Neural progenitor cell (in vitro differentiated cells): ENCODE measurements at regions not wholly inside any gene's neighbourhood (a gene's known extent, or its start where the extent isn't known, plus 50 kb on each side); places are given as distances from the start of the nearest gene placed in this dataset.

Experiments
- DNase-seq: peaks from one replicate; pipeline ENCODE4 v3.0.0-alpha.2; 2016; ENCODE audit warnings: low spot score
- H2AFZ ChIP-seq: fragments of 200-600 bp; sonication (generic); replicated peaks from 2 replicates; pipeline ENCODE4 v1.6.1; 2016; ENCODE audit warnings: antibody characterized with exemption
- H3F3A ChIP-seq: fragments of 200-600 bp; sonication (generic); 2 replicates; pipeline ENCODE4 v1.6.1; 2016; ENCODE audit warnings: antibody characterized with exemption, low read depth
- H3K27ac ChIP-seq: fragments of 200-600 bp; sonication (generic); 2 replicates; pipeline ENCODE4 v1.5.1; 2016; ENCODE audit warnings: mild to moderate bottlenecking
- H3K27me3 ChIP-seq: fragments of 200-600 bp; sonication (generic); 2 replicates; pipeline ENCODE4 v1.6.1; 2016; ENCODE audit warnings: mild to moderate bottlenecking, moderate library complexity
- H3K36me3 ChIP-seq: fragments of 200-600 bp; sonication (generic); 2 replicates; pipeline ENCODE4 v1.5.1; 2016
- H3K4me1 ChIP-seq: fragments of 200-600 bp; sonication (generic); 2 replicates; pipeline ENCODE4 v1.6.1; 2016; ENCODE audit warnings: mixed run types
- H3K4me2 ChIP-seq: fragments of 200-600 bp; sonication (generic); 2 replicates; pipeline ENCODE4 v1.6.1; 2016
- H3K4me3 ChIP-seq: fragments of 200-600 bp; sonication (generic); 2 replicates; pipeline ENCODE4 v1.5.1; 2016
- H3K79me2 ChIP-seq: fragments of 200-600 bp; sonication (generic); 2 replicates; pipeline ENCODE4 v1.6.1; 2016; ENCODE audit warnings: low read depth
- H3K9ac ChIP-seq: fragments of 200-600 bp; sonication (generic); 2 replicates; pipeline ENCODE4 v1.6.1; 2016
- H3K9me3 ChIP-seq: fragments of 200-600 bp; sonication (generic); 2 replicates; pipeline ENCODE4 v1.5.1; 2016; ENCODE audit warnings: low read depth
- H4K20me1 ChIP-seq: fragments of 200-600 bp; sonication (generic); 2 replicates; pipeline ENCODE4 v1.6.1; 2016; ENCODE audit warnings: low read depth
- H3K27ac Mint-ChIP-seq: 3 replicates; pipeline ENCODE4 v1.8.0; 2021; ENCODE audit warnings: mixed read lengths
- H3K27me3 Mint-ChIP-seq: 2 replicates; pipeline ENCODE4 v1.8.0; 2022; ENCODE audit warnings: low read depth, mild to moderate bottlenecking, inconsistent platforms, moderate library complexity, mixed read lengths; ENCODE audit not compliant: insufficient read depth
- H3K36me3 Mint-ChIP-seq: 3 replicates; pipeline ENCODE4 v1.8.0; 2021; ENCODE audit warnings: mixed read lengths
- H3K4me1 Mint-ChIP-seq: 3 replicates; pipeline ENCODE4 v1.8.0; 2021; ENCODE audit warnings: mixed read lengths
- H3K4me3 Mint-ChIP-seq: 3 replicates; pipeline ENCODE4 v1.8.0; 2021; ENCODE audit warnings: mild to moderate bottlenecking, moderate library complexity, mixed read lengths
- H3K9me3 Mint-ChIP-seq: 3 replicates; pipeline ENCODE4 v1.8.0; 2020; ENCODE audit warnings: mixed read lengths
- CTCF ChIP-seq: fragments of 200-600 bp; sonication (generic); IDR thresholded peaks from 2 replicates; pipeline ENCODE4 v1.5.1; 2017; ENCODE audit warnings: antibody characterized with exemption, mild to moderate bottlenecking
- EZH2 ChIP-seq: fragments of 200-600 bp; sonication (generic); IDR thresholded peaks from 2 replicates; pipeline ENCODE4 v1.6.1; 2017; ENCODE audit warnings: antibody characterized with exemption, mild to moderate bottlenecking, moderate library complexity
- EZH2phosphoT487 ChIP-seq: fragments of 200-600 bp; sonication (generic); IDR thresholded peaks from 2 replicates; pipeline ENCODE4 v1.6.1; 2017; ENCODE audit warnings: antibody characterized with exemption

- Histone ChIP-seq H3K9me3 (no peaks in the 10 kb centered on the region), H3K4me1 (no peaks in the 10 kb centered on the region), H3K27me3 (no peaks in the 10 kb centered on the region), H3K4me3 (no peak overlapping the region), H3F3A (no peaks in the 10 kb centered on the region), H3K27ac (no peak overlapping the region), H3K36me3 (no peaks in the 10 kb centered on the region), H3K4me2 (no peak overlapping the region), H2AFZ (no peak overlapping the region), H4K20me1 (no peaks in the 10 kb centered on the region), H3K79me2 (no peaks in the 10 kb centered on the region), H3K9ac (no peak overlapping the region)
- TF ChIP-seq EZH2phosphoT487 (no peak), CTCF (no peak), EZH2 (no peak)
- Mint-ChIP-seq H3K36me3 (no peaks in the 10 kb centered on the region), H3K9me3 (peaks cover 2% of the 10 kb centered on the region), H3K27ac (no peak overlapping the region), H3K4me1 (peaks cover 6% of the 10 kb centered on the region), H3K4me3 (no peak overlapping the region), H3K27me3 (peaks cover 4% of the 10 kb centered on the region)
- DNase-seq: no peak
Measured at GRCh38 chr11:69563306-69563705, 77.7 kb upstream of the CCND1 start.

- Histone ChIP-seq H2AFZ (no peak overlapping the region), H3F3A (no peaks in the 10 kb centered on the region), H3K36me3 (no peaks in the 10 kb centered on the region), H3K4me3 (no peak overlapping the region), H3K79me2 (no peaks in the 10 kb centered on the region), H3K9me3 (no peaks in the 10 kb centered on the region), H4K20me1 (no peaks in the 10 kb centered on the region), H3K27ac (no peak overlapping the region), H3K9ac (no peak overlapping the region), H3K4me2 (no peak overlapping the region), H3K4me1 (no peaks in the 10 kb centered on the region), H3K27me3 (no peaks in the 10 kb centered on the region)
- no peak overlapping the region for H3K4me3 Mint-ChIP-seq
- H3K9me3 Mint-ChIP-seq: peaks cover 6% of the 10 kb centered on the region
- H3K4me1 Mint-ChIP-seq: peaks cover 15% of the 10 kb centered on the region
- H3K27ac Mint-ChIP-seq: no peak overlapping the region
- peaks cover 4% of the 10 kb centered on the region for H3K27me3 Mint-ChIP-seq
- no peak for DNase-seq
- TF ChIP-seq EZH2phosphoT487 (no peak), CTCF (no peak), EZH2 (no peak)
- H3K36me3 Mint-ChIP-seq: no peaks in the 10 kb centered on the region
Measured at GRCh38 chr11:69563946-69564775, 76.8 kb upstream of the CCND1 start.

GRCh38 chr11:69566001-69566400, 75.0 kb upstream of the CCND1 start:
- no peak overlapping the region for H3K27ac Mint-ChIP-seq
- H3K79me2 ChIP-seq: no peaks in the 10 kb centered on the region
- H3K36me3 ChIP-seq: no peaks in the 10 kb centered on the region
- no peak overlapping the region for H3K9ac ChIP-seq
- H2AFZ ChIP-seq: no peak overlapping the region
- no peaks in the 10 kb centered on the region for H3K27me3 Mint-ChIP-seq
- no peak overlapping the region for H3K4me3 Mint-ChIP-seq
- H3K36me3 Mint-ChIP-seq: no peaks in the 10 kb centered on the region
- no peaks in the 10 kb centered on the region for H3F3A ChIP-seq
- H3K27ac ChIP-seq: no peak overlapping the region
- H3K9me3 Mint-ChIP-seq: peaks cover 6% of the 10 kb centered on the region
- no peak for DNase-seq
- H3K4me1 Mint-ChIP-seq: peaks cover 20% of the 10 kb centered on the region
- H3K9me3 ChIP-seq: no peaks in the 10 kb centered on the region
- H3K4me3 ChIP-seq: no peak overlapping the region
- H3K27me3 ChIP-seq: no peaks in the 10 kb centered on the region
- no peak for TF ChIP-seq CTCF
- no peak for TF ChIP-seq EZH2
- no peak for TF ChIP-seq EZH2phosphoT487
- no peak overlapping the region for H3K4me2 ChIP-seq
- no peaks in the 10 kb centered on the region for H3K4me1 ChIP-seq
- no peaks in the 10 kb centered on the region for H4K20me1 ChIP-seq
